ENCODE measurements at regions not wholly inside any gene's neighbourhood (a gene's known extent, or its start where the extent isn't known, plus 50 kb on each side); places are given as distances from the start of the nearest gene placed in this dataset.

- TF ChIP-seq, protein P1, sequence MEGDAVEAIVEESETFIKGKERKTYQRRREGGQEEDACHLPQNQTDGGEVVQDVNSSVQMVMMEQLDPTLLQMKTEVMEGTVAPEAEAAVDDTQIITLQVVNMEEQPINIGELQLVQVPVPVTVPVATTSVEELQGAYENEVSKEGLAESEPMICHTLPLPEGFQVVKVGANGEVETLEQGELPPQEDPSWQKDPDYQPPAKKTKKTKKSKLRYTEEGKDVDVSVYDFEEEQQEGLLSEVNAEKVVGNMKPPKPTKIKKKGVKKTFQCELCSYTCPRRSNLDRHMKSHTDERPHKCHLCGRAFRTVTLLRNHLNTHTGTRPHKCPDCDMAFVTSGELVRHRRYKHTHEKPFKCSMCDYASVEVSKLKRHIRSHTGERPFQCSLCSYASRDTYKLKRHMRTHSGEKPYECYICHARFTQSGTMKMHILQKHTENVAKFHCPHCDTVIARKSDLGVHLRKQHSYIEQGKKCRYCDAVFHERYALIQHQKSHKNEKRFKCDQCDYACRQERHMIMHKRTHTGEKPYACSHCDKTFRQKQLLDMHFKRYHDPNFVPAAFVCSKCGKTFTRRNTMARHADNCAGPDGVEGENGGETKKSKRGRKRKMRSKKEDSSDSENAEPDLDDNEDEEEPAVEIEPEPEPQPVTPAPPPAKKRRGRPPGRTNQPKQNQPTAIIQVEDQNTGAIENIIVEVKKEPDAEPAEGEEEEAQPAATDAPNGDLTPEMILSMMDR (IDR thresholded peaks at IDR 0.05; ENCODE audit: insufficient read depth, missing control alignments) = no peak
- FAIRE-seq (no peak), DNase-seq (ENCODE audit: insufficient read length, low spot score) (no peak)
Measured at GRCh38 chr7:52143219-52143618, 826.6 kb upstream of the COBL start.

DNA sequence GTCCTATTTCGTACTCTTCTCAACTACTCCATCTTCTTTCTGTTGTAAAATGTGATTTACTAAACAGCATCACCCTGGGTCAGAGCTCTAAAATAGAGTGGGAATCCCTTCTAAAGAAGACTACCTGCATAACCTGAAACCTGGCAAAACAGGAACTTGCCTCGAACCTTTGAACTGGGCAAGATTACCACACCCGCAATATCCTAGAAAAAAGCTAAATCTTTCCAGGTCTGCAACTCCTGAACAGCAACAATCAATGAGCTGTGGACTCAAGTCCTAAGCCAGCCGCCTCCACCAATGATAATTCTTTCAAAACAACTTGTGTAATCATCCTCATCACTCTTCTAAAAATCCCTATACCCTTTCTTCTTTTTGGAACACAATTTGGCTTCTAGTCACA is 824.2 kb upstream of the COBL start:
- DNase-seq (ENCODE audit: insufficient read length, low spot score) (no peak), FAIRE-seq (no peak)
- TF ChIP-seq, protein P1 (IDR thresholded peaks at IDR 0.05; ENCODE audit: insufficient read depth, missing control alignments) = no peak

DNA sequence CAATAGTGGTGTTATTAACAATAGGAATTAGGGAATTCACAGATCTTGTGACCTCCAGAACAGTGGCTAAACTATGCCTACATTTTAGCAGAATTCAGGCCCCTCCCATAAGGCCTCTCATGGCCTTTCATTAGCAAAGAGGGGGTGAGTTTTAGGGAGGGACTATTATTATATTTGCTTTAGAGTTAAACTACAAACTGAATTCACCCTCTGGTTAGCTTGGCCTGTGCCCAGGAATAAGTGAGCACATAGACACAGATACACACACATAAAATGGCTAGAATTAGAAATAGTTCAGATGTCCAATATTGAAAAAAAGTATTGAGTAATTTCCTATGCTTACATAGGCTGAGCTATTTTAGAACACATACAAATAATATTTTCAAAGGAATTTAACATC is 818.8 kb upstream of the COBL start:
- DNase-seq (ENCODE audit: insufficient read length, low spot score) (no peak), FAIRE-seq (no peak)
- TF ChIP-seq, protein P1 (IDR thresholded peaks at IDR 0.05; ENCODE audit: insufficient read depth, missing control alignments) = no peak

- DNase-seq (ENCODE audit: insufficient read length, low spot score) (no peak), FAIRE-seq (no peak)
- TF ChIP-seq, protein P1 (IDR thresholded peaks at IDR 0.05; ENCODE audit: insufficient read depth, missing control alignments) = no peak
Measured at GRCh38 chr7:52129278-52129677, 812.7 kb upstream of the COBL start.

DNA sequence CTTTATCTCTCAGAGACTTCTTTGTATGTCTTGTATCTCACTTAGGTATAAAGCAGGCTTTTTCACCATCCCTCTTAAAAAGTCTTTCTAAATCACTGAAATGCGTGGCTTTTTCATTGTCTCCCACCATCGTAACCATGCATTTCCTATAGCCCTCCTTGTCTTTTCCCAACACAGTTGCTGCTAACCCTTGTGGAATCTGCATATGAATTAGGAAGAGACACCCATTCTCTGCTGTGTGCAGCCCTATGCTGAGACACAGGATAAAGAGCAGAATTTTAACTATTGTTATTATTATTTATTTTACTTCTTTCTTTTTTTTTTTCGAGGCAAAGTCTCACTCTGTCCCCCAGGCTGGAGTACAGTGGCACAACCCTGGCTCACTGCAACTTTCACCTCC is 804.3 kb upstream of the COBL start:
- FAIRE-seq (no peak), DNase-seq (ENCODE audit: insufficient read length, low spot score) (no peak)
- TF ChIP-seq, protein P1 (IDR thresholded peaks at IDR 0.05; ENCODE audit: insufficient read depth, missing control alignments) = no peak

- FAIRE-seq (no peak), DNase-seq (ENCODE audit: insufficient read length, low spot score) (no peak)
- TF ChIP-seq, protein P1 (IDR thresholded peaks at IDR 0.05; ENCODE audit: insufficient read depth, missing control alignments) = no peak
Measured at GRCh38 chr7:52119537-52119936, 802.9 kb upstream of the COBL start.

DNA sequence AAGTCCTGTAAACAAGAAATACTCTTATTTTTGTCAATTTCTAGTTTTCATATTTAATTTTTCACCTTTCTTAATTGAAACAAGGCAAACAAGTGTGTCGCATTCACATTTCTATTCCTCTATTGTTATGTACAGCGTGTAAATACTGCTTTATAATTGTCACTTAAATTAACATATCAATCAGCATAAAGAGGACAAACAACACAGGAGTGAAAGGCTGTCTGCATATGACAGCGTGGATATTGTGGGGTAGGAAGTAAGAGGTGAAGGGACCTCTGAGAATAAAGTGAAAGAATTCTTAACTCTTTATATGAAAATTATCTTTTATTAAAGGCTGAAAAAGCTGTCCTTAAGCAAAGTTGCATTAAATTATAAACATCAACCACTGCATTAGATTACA is 797.9 kb upstream of the COBL start:
- DNase-seq (ENCODE audit: insufficient read length, low spot score) (no peak), FAIRE-seq (no peak)
- TF ChIP-seq, protein P1 (IDR thresholded peaks at IDR 0.05; ENCODE audit: insufficient read depth, missing control alignments) = no peak

Measured in D721Med (cell line).